Body of pancreas (tissue), 4 donors: ENCODE measurements at regions not wholly inside any gene's neighbourhood (a gene's known extent, or its start where the extent isn't known, plus 50 kb on each side); places are given as distances from the start of the nearest gene placed in this dataset.

Source experiments
- CTCF ChIP-seq, 7 experiments: fragments of 450-650 bp in 4 of 7; fragments of 200-600 bp in 3 of 7; sonication (generic) in 3 of 7; IDR thresholded peaks; one replicate each; pipeline ENCODE4 v1.5.1; 2016 to 2019; ENCODE audit warnings: antibody characterized with exemption in 7 of 7
- POLR2A ChIP-seq, 3 donors: fragments of 450-650 bp; IDR thresholded peaks; one replicate each; pipeline ENCODE4 v1.6.1; 2016; ENCODE audit warnings: antibody characterized with exemption in 3 of 3, mild to moderate bottlenecking in 2 of 3

- TF ChIP-seq CTCF (IDR thresholded peaks at IDR 0.05) (no peak), POLR2A (IDR thresholded peaks at IDR 0.05) (no peak)
Measured at GRCh38 chr7:1314021-1314907, 81.6 kb downstream of the UNCX start.
